Right lobe of liver (tissue), 6 donors: ENCODE measurements at regions not wholly inside any gene's neighbourhood (a gene's known extent, or its start where the extent isn't known, plus 50 kb on each side); places are given as distances from the start of the nearest gene placed in this dataset.
A peak's percentile ranks its signal among the peaks of the same experiment; 100 is the strongest.

Experiments used
- ATAC-seq, 4 donors: fragments of 200-7000 bp; cut with Tn5 transposase; one replicate each; pipeline ENCODE4 v1.9.1; 2020; ENCODE audit warnings: mild to moderate bottlenecking in 4 of 4, moderate library complexity in 4 of 4
- DNase-seq, 3 donors: peaks; one replicate each; pipeline ENCODE4 v3.0.0-alpha.2; 2020
- H3K27ac ChIP-seq, 3 donors: fragments of 200-600 bp; one replicate each; pipeline ENCODE4 v1.8.0; 2022
- H3K27me3 ChIP-seq, 2 donors: fragments of 200-600 bp; one replicate each; pipeline ENCODE4 v1.8.0; 2022
- H3K36me3 ChIP-seq, 4 donors: fragments of 200-600 bp; sonication (generic) in 1 of 4; one replicate each; pipeline versions ENCODE4 v1.5.1 to v1.8.0; 2017 to 2022; ENCODE audit warnings: control low read depth in 1 of 4
- H3K4me1 ChIP-seq, 4 donors: fragments of 200-600 bp; sonication (generic) in 1 of 4; one replicate each; pipeline versions ENCODE4 v1.5.1 to v1.8.0; 2017 to 2022; ENCODE audit warnings: control low read depth in 1 of 4
- H3K4me3 ChIP-seq, 3 donors: fragments of 200-600 bp; one replicate each; pipeline ENCODE4 v1.8.0; 2022
- H3K9me3 ChIP-seq, 4 donors: fragments of 200-600 bp; sonication (generic) in 1 of 4; one replicate each; pipeline versions ENCODE4 v1.5.1 to v1.8.0; 2017 to 2022; ENCODE audit warnings: control low read depth in 1 of 4
- CTCF ChIP-seq, 4 donors: fragments of 200-600 bp in 3 of 4; fragments of 450-650 bp in 1 of 4; IDR thresholded peaks; one replicate each; pipeline versions ENCODE4 v1.5.1 to v1.8.0; 2016 to 2022; ENCODE audit warnings: antibody characterized with exemption in 4 of 4, mild to moderate bottlenecking in 2 of 4
- POLR2A ChIP-seq: fragments of 450-650 bp; IDR thresholded peaks from one replicate; pipeline ENCODE4 v1.6.1; 2017; ENCODE audit warnings: antibody characterized with exemption, mild to moderate bottlenecking
- WGBS: methylation state at CpG from one replicate; pipeline ENCODE4 v1.1.6; 2018; ENCODE audit warnings: low coverage, low lambda C conversion rate; ENCODE audit not compliant: insufficient coverage; ENCODE audit errors: missing lambda C conversion rate; 5-methylcytosine and 5-hydroxymethylcytosine counted together
- intact Hi-C, 2 donors: fragments of 100-400 bp; cut with DNase I; formaldehyde crosslinking; loops; one replicate each; pipeline versions ENCODE4 v1.11.2 to v1.14.1; 2022
- donor health status: DM: no; HTN: yes; CAD: no.
- donor health status: DM: no; HTN: no; CAD: no.
- donor health status: DM: no; HTN: no; CAD: no.
- donor health status: DM: no; HTN: yes; CAD: no.
- donor health status: DM: no; HTN: yes; CAD: no.

GRCh38 chr13:33536601-33537000 is 251.0 kb upstream of the STARD13 start:
- H3K27me3 ChIP-seq = no peaks in the 10 kb centered on the region
- no peak overlapping the region for H3K4me3 ChIP-seq
- no peaks in the 10 kb centered on the region for H3K36me3 ChIP-seq
- no peaks in the 10 kb centered on the region for H3K9me3 ChIP-seq
- intact Hi-C loops = no loop called here
- DNase-seq (no peak), ATAC-seq (no peak)
- no peak overlapping the region for H3K27ac ChIP-seq
- WGBS = 58% methylated on average over 2 of the region's 2 CpGs
- no peaks in the 10 kb centered on the region for H3K4me1 ChIP-seq
- TF ChIP-seq POLR2A (no peak), CTCF (IDR thresholded peaks at IDR 0.05) (no peak)

- Histone ChIP-seq H3K4me3 (no peak overlapping the region), H3K9me3 (no peaks in the 10 kb centered on the region), H3K27ac (no peak overlapping the region), H3K4me1 (no peaks in the 10 kb centered on the region), H3K27me3 (no peaks in the 10 kb centered on the region), H3K36me3 (no peaks in the 10 kb centered on the region)
- peak in 1 of 4 donors; percentile 24 for ATAC-seq
- no peak for DNase-seq
- intact Hi-C loops = no loop called here
- WGBS = 46% methylated on average over 5 of the region's 5 CpGs
- TF ChIP-seq CTCF (IDR thresholded peaks at IDR 0.05) = no peak
- no peak for TF ChIP-seq POLR2A
Observed at GRCh38 chr13:33537026-33537425, 251.5 kb upstream of the STARD13 start.

- Histone ChIP-seq H3K36me3 (no peaks in the 10 kb centered on the region), H3K27me3 (no peaks in the 10 kb centered on the region), H3K4me1 (no peaks in the 10 kb centered on the region), H3K4me3 (no peak overlapping the region), H3K9me3 (no peaks in the 10 kb centered on the region), H3K27ac (no peak overlapping the region)
- no peak for TF ChIP-seq POLR2A
- no peak for TF ChIP-seq CTCF (IDR thresholded peaks at IDR 0.05)
- 72% methylated on average over 2 of the region's 2 CpGs for WGBS
- DNase-seq (no peak), ATAC-seq (no peak)
- intact Hi-C loops = no loop called here
Observed at GRCh38 chr13:33537676-33538075, 252.1 kb upstream of the STARD13 start.

- intact Hi-C loops = loop anchor here in 1 of 2 donors (10.0 kb wide), 1 partner anchor 183 kb away; no protein-coding TSS in a partner anchor
Observed at GRCh38 chr13:33541456-33541855, 255.9 kb upstream of the STARD13 start.

More at GRCh38 chr13:33541456-33541855, 255.9 kb upstream of the STARD13 start:
- Histone ChIP-seq H3K4me3 (peak overlapping the region; percentile 7 to 53 (median 42)), H3K9me3 (no peaks in the 10 kb centered on the region), H3K27me3 (no peaks in the 10 kb centered on the region), H3K27ac (peak overlapping the region; percentile 96 to 98 (median 97)), H3K36me3 (no peaks in the 10 kb centered on the region), H3K4me1 (peaks cover 0 to 14% (median 0%) of the 10 kb centered on the region in 4 donors)
- WGBS = 67% methylated on average over 7 of the region's 7 CpGs
- DNase-seq (no peak), ATAC-seq (no peak)
- TF ChIP-seq POLR2A (no peak), CTCF (IDR thresholded peaks at IDR 0.05) (no peak)
